HG02884 (cell line): ENCODE measurements at regions not wholly inside any gene's neighbourhood (a gene's known extent, or its start where the extent isn't known, plus 50 kb on each side); places are given as distances from the start of the nearest gene placed in this dataset.
"Not testable (repeated sequence)": the region's sequence is repeated elsewhere in the genome, so short reads cannot be mapped to it uniquely, and the experiment has no call there.

Experiments
- ATAC-seq: cut with Tn5 transposase; IDR thresholded peaks from one replicate; pipeline ENCODE4 v1.9.1; 2021; ENCODE audit warnings: mild to moderate bottlenecking, moderate library complexity; ENCODE audit not compliant: unreplicated experiment

DNA sequence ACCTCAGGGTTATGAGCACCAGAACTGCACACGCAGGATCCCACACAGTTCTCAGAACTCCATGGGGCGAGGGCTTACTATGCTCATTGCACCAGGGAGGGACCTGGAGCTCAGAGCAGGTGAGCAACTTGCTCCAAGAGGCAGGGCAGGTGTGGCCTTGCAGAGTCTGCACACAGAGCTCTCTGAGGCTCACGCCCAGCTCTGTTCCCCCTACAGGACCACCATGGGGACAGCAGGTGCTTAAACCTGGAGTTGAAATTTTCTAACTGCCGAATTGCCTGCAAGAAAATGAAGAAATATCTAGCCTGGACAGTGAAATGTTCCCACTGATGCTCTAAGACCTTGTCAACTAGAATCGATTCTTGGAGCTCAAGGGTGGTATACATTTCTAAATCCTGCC is 49.9 kb upstream of the MSMB start:
- ATAC-seq: not testable (repeated sequence)

DNA sequence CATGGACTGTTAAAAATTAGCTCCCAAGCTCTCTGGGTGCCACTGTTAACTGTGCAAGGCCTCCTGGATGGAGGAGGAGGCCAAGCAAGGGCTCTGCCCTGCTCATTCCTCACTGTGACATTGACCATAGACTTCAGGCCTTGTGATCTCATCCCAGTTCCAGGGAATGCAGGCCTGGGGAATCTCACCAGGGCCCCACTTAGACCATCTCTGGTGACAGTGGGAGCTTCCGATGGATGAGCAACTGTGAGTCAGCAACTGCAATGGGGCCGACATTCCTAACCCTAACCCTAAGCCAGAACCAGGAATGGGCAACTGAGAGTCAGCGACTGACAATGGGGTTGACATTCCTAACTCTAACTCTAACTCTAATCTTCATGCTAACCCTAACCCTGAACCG is 50.4 kb upstream of the MSMB start:
- no peak for ATAC-seq

DNA sequence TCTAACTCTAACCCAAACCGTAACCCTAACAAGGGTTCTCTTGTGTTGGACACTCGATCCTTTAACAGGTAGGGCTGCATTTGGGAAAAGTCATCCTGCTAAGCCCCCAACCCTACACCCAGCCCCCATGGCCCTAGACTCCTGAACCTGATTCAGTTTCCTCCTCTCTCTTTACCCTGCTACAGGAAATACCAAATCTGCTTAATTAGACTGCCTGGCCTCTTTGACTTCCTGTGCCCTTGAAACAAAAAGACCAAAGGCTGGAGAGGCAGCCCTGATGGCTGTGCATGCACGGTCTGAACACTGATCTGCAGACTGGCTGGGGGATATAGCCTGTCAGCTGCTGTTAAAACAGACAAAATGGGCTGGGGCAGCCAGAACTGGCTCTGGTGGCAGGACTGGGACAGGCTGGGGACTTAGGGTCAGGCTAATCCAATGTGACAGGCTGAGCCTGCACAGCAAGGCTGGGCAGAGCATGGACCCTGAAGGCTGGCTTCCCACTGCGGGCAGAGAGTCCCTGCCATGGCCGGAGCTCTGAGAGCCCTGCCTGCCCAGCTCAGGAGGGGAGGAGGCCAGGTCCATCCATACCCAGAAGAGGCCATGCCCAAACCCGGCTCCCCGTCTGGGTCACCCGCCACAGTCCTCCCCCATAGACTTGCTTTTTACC is 51.0 kb upstream of the MSMB start:
- ATAC-seq: no peak

DNA sequence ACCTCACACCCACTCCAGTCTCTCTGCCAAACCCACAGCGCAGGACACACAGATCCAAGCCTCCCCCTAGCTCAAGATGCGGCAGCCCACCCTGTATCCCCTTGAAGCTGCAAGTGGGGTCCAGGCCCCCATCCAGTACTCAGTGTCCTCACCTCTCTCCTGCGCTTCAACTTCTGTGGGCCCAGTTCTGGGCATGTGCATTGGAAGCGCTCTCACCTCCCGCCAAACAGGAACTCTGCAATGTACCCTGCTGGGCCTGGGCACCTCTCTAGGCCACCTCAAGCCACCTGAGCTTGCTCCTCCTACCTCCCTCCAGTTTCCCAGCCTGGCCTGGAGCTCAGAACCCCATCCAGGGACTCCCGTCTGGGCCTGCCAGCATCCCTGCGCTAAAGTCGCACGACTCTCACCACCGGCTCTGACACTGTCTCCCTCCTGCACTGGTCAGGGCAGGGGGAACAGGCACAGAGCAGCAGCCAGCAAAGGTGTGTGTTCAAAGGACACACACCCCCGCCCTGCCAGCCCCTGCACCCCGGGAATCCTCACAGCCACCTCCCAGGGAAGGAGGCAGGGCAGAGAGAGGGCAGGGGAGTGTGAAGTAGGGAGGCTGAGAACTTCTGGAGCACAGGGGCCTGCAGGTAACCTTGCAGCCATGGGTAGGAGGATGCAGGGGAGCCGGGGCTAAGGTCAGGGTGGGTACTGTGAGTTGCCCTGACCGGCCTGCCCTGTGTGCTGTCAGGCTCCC is 51.7 kb upstream of the MSMB start:
- ATAC-seq: no peak

DNA sequence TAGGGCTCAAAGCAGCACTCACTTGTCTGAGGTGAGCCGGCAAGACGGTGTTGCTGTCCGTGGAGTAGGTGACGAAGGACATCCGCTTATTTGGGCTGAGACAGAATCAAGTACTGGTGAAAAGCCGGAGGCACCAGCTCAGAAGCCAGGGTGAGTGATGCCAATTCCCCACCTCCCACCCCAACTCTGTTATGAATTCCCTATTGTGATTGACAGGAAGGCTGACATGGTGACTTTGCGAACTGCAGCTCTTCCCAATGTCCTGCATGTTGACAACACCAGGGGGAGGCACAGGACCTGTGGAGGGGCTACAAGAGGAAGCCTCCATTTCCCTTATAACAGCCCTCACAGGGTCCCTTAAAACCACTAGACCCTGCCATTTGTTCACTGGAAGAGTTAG is 52.3 kb upstream of the MSMB start:
- no peak for ATAC-seq

DNA sequence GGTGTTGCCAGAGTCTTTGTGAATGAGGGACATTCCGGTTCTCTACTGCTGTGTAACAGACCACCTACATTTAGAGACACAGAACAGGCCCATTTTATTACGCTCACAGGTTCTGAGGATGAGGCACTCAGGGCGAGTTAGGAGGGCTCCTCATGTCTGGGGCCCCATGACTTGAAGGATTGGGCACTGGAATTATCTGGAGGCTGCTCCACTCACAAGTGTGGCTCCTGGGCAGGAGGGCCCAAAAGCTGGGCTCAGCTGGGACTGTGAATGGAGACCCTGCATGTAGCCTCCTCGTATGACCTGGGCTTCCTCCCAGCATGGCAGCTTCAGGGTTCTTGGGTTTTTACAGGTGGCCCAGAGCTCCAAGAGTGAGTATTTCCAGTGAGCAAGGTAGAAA is 52.9 kb upstream of the MSMB start:
- ATAC-seq: not testable (repeated sequence)

DNA sequence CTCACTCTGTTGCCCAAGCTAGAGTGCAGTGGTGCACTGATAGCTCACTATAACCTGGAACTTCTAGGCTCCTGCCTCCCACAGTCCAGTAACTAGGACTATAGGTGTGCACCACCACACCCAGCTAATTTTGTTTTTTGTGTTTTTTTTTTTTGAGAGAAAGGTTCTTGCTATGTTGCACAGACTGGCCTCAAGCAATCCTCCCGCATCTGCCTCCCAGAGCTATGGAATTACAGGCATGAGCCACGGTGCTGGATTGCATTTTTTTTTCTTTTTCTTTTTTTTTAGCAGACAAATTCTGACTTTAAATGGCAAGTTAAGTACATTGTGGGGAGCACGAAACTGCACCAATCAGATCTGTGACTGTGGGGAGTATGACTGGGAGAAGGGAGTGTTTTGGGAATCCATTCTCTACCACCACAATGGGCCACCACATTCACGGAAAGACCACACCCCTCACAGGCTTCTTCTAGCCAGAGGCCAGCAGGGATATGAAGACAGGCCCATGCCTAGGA is 58.1 kb upstream of the MSMB start:
- no peak for ATAC-seq

DNA sequence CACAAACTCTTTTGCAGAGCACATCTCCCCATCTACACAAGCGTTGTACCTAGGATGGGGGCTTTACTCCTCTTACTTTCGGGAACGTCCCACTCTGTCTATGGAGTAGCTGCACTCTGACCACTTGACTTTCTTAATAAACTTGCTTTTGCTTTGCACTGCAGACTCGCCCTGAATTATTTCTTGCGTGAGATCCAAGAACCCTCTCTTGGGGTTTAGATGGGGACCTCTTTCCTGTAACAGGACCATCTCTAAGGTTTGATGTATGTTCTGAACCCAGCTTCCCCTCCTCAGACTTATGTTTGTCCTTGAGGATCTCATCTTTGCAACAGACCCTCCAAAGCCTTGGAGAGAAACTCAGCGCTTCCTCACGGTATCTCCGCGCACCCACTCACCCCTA is 59.3 kb upstream of the MSMB start:
- not testable (repeated sequence) for ATAC-seq

DNA sequence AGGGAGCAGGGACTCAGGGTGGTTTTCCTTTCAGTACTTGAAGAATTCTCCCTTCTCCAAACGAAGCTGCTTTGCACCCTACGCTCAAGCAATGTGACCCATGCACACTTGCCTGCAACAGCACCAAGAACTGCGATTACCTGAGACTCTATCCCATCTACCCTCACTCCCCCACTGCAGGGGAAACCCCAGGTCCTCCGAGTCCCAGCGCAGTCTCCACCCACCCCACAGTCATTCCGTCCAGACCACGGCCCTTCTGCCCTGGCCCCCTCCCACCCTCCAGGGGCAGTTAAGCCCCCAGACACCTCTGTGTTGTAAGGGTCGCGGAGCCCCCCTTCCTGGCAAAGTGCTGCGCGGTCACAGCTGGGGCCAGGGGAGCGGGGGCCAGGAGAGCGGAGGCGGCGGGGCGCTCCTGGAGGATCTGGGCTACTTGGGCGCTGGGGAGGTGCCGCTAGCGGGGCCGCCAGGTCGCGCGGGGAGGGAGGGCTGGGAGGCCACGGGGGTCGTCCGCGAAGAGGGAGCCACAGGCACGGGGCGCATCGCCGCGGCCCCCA is 59.9 kb upstream of the MSMB start:
- ATAC-seq: peak; percentile 38

DNA sequence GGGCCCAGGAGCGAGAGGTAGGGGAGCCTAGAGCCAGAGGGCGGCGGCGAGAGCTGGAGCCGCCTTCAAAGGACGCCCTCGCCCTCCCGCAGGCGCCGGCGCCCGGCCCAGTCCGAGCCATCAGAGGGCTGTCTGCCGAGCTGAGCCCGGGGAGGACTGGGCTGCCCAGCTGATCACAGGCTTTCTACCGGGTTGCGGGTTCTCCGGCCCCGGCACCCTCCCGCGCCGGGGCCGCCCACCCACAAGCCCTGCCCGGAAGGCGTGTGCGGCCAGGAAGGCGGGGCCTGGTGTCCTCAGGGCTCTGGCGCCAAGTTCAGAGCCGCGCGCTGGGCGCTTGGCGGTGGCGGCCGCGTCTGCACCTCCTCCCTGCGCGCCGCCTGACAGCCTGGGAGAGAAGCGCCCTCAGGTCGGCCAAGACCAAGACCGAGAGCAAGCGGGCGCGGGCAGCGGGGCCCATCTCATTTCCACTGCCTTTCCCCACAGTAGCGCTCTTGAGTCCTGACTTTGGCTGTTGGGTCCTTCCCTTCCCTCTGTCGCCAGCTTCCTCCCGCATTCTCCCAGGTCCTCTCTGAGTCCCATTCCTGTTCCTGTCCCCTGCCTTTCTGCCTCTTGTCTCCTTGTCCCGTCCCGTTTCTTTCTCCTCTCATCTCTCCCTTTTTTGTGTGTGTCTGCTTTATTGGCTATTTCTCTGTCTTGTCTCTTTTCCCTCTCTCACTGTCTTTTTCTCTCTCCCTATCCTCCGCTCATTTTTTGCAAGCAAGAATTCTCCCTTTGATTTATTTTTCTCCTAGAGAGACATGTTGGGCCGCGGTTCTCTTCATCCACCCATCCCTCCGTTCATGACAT is 60.6 kb upstream of the MSMB start:
- ATAC-seq: peak; percentile 93

DNA sequence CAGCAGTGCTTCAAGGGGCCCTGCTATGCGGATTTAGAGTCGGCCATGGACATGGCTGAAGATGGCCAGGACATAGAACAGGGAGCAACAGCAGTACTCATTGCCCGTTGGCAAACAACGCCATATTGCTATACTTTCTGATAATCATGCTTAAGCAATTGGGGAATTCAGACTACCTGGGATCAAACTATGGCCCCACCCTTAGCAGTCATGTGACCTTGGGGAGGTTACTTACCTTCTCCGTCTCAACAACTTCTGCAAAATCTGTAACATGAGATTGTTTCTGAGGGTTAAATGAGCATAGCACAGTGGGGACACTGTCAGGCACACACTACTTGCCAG is 62.1 kb upstream of the MSMB start:
- not testable (repeated sequence) for ATAC-seq

DNA sequence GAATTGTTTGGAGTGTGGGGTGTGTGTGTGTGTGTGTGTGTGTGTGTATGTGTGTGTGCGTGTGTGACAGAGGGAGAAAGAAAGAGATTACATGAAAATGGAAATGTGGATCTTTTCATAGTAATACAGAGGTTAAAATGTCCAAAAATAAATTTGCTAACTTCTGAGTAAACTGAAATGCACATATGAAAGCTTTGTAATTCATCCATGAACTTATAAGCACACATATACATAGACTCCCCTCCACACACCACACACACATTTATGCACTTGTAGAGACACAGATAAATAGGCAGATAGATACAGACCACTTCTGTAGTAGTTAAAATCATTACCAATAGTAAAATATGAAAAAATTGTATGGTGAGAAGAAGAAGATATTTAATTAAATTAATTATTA is 108.2 kb upstream of the MSMB start:
- ATAC-seq: not testable (repeated sequence)

DNA sequence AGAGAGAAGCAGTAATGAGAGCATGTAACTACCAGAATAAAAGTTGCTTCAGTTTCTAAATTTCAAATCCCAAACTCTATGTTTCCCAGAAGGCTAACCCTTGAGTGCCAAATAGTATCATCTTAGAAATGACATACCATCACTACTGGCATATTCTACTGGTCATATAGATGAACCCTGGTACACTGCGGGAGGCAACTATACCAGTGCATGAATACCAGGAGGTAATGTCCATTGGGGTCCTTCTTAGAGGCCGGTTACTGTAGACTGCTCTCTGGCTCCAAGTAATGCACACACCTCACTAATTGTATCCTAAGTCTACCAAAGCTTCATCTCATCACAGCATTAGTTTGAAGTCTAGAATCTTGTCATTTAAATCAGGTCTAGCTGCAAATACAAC is 108.6 kb upstream of the MSMB start:
- ATAC-seq: not testable (repeated sequence)

DNA sequence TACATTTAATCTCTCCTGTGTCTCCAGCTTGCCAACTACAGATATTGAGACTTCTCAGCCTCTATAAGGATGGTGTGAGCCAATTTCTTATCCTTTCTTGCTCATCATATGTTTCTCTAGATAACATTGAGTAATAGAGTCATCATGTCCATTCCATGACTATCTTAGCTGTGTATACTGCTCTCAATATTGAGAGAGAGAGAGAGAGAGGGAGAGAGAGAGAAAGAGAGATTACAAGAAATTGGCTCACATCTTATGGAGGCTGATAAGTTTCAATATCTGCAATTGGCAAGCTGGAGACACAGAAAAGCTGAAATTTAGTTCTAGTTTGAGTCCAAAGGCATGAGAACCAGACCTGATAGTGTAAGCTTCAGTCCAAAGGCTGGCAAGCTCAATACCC is 110.8 kb upstream of the MSMB start:
- ATAC-seq: not testable (repeated sequence)

DNA sequence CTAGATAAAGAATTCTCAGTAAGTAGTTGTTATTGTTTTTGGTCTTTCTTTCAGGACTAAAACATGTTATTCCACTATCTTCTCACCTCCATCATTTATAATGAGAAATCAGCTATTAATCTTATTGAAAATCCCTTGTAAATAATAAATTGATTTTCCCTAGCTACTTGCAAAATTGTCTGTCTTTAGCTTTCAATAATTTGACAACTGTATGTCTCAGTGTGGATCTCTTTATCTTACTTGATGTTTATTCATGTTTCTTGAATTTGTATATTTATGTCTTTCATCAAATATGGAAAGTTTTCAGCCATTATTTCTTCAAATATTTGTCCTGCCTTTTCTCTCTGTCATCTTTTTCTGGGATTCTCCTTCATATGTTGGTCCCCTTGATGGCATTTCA is 117.1 kb upstream of the ANTXRL start:
- no peak for ATAC-seq

DNA sequence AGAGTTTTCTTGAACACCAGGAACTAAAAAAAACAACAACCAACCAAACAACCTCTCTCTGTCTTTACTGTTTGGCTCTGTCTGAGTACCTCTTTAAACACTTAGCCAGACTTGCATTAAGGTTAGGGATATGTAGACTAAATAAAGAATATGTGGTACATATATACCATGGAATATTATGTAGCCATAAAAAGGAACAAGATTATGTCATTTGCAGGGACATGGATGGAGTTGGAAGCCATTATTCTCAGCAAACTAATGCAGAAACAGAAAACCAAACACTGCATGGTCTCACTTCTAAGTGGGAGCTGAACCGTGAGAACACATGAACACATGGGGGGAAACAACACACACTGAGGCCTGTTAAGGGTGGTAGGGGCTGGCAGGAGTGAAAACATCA is 116.0 kb upstream of the ANTXRL start:
- no peak for ATAC-seq

DNA sequence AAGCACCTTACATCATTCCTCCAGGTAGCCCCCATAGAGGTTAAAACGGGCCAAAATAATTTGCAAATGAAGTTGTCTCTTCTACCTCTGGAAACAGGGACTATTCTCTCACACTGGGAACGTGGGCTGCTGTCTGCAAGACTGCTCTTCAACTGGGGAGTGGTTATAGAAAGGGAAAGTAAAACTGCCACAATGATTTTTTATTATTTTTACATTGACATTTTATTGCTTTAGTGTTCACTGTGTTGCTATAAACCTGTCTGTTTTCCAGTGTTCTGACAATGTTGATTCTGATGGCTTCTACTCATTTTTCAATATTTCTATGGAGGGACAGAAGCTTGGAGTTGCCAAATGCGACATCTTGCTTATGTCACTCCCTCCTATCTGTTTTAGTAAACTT is 115.1 kb upstream of the ANTXRL start:
- no peak for ATAC-seq

DNA sequence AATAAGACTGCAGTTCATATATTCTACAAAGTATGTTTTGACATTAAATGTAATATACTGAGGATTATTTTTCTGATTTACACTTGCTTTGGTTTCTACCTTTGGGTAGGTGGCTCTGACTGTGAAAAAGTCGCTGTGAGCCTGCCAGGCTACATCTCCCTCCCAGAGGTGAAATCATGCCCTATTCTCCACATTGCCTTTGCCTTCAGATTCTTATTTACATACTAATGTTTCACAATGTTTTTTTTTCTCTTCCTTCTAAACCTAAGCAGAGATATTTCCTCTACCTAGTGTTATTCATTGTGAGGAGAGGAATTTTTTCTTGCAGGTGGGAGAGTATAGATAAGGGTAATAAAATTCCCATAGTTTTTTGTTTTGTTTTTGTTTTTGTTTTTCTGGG is 111.5 kb upstream of the ANTXRL start:
- ATAC-seq: no peak

DNA sequence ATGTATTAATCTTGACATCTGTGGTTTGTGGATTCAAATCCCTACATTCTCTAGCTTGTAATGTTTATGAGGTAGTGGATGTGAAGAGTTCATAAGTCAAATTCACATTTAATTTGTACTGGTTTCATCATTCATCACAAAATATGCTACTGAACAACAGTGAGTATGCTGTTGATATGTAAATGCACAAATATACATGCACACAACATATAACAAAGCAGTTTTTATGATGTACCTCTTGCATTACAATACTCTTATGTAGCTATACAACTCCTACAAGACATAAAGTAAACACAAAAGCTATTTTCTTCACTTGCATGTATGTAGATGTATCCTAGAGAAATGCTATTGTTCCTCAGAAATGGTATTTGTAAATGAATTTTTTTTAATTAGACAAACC is 111.0 kb upstream of the ANTXRL start:
- ATAC-seq: no peak

DNA sequence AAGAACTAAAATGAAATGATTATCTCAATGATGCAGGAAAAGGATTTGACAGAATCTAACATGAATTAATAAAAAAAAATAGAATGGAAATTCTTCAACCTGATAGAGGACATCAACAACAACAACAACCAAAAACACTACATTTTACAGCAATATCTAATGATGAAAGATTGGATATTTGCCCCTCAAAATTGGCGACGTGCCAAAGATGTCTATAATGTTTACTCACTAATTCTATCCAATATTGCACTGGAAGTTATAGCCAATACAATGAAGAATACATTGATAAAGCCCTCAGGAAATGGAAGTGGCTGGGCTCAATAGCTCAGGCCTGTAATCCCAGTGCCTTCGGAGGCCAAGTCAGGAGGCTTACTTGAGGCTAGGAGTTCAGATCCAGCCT is 99.4 kb upstream of the ANTXRL start:
- ATAC-seq: not testable (repeated sequence)

DNA sequence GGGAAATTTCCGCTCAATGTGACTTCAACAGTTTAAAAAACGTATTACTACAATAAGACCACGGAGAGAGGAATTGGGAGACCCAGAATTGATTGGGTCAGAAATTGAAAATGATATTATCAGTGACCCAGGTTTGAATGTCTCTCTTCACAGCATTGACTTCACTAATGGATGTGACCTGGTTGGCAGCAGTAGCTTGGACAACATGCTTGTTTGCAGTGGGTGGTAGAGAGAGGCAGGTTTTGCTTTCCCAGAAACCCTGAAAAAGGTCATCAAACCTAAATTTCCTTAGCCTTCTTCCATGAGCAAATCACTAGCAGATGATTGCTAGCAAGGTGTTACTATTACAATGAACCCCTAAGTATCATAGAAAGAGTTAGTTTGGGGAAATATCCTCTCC is 89.7 kb upstream of the ANTXRL start:
- ATAC-seq: no peak
